ENCODE measurements at regions not wholly inside any gene's neighbourhood (a gene's known extent, or its start where the extent isn't known, plus 50 kb on each side); places are given as distances from the start of the nearest gene placed in this dataset.

DNA sequence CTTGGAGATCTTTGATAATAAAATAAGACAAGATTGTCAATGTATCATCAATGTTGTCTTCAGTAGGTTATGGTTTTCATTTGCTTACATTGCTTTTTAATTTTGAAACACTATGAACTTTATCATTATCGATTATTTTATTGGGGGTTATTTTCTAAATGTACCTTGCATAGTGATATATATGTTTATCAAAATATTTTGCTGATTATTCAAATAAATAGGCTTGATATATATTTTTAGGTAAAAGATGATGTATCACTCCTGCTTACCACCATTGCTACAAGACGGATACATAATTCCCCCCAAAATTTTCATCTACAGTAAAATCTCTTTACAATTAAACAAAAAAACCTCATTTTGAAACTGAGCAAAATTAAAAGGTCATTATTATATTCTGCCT, 293.8 kb downstream of the SUCLG1 start:
- TF ChIP-seq, protein P1, sequence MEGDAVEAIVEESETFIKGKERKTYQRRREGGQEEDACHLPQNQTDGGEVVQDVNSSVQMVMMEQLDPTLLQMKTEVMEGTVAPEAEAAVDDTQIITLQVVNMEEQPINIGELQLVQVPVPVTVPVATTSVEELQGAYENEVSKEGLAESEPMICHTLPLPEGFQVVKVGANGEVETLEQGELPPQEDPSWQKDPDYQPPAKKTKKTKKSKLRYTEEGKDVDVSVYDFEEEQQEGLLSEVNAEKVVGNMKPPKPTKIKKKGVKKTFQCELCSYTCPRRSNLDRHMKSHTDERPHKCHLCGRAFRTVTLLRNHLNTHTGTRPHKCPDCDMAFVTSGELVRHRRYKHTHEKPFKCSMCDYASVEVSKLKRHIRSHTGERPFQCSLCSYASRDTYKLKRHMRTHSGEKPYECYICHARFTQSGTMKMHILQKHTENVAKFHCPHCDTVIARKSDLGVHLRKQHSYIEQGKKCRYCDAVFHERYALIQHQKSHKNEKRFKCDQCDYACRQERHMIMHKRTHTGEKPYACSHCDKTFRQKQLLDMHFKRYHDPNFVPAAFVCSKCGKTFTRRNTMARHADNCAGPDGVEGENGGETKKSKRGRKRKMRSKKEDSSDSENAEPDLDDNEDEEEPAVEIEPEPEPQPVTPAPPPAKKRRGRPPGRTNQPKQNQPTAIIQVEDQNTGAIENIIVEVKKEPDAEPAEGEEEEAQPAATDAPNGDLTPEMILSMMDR (IDR thresholded peaks at IDR 0.05), result no peak
- no peak for DNase-seq (ENCODE audit: low spot score)
- Histone ChIP-seq H3K27ac (no peak overlapping the region), H3K4me3 (no peak overlapping the region)

DNA sequence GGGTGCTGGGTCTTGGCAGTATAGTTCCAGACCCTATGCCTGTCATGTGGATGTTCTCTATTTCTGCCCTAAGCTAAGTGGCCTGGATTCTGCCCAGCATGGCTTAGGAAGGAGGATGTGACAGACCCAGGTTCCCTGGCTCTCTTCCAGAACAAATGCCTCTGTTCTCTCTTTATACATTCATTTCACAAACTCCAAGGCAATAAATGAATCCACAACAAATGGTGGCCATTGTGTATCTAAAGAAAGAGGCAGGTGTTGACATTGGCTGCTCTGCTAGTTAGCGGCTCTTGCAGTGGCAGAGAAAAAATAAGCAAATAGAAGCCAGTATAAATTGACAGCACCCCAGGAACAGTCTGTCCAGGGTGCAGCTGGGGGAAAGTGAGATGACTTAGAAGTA, 298.6 kb downstream of the SUCLG1 start:
- Histone ChIP-seq H3K4me3 (no peak overlapping the region), H3K27ac (no peak overlapping the region)
- TF ChIP-seq, protein P1 (IDR thresholded peaks at IDR 0.05), result no peak
- no peak for DNase-seq (ENCODE audit: low spot score)

DNA sequence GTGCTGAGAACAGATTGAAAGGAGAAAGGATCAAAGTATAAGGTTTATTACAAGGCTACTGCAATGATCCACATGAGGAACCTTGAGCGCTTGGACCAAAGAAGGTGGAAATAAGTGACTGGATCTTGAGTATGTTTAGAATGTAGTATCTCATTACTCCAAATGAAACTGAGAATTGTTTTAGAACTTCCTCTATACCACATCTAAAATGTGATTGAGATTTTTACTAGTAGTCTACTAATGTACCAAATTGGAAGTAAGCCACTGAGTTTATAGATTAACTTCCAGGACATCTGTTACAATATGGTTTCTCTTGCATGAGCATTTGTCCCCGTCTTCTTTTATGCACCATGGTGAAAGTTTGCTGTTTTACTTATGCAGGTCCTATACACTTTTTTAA, 300.5 kb downstream of the SUCLG1 start:
- no peak for DNase-seq (ENCODE audit: low spot score)
- TF ChIP-seq, protein P1 (IDR thresholded peaks at IDR 0.05), result no peak
- H3K27ac ChIP-seq, result no peak overlapping the region
- H3K4me3 ChIP-seq, result no peak overlapping the region

DNA sequence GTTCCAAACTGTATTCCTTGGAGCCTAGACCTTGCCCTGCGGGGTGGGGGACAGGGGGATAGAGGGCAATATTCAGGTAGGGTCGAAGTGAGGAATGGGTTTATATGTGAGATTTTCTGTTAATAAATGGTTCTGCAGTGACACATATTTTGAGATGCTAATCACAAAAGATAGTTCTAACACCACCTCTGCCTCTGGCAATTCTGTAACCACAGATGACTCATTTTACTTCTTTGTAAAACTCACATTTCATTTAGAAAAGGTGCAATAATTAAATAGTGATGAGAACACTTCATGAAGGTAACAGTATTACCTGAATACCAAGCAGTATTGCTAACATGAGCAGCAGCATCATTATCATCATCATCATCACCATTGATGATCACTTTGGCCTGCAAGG, 306.6 kb downstream of the SUCLG1 start:
- TF ChIP-seq, protein P1 (IDR thresholded peaks at IDR 0.05), result no peak
- DNase-seq (ENCODE audit: low spot score), result no peak

DNA sequence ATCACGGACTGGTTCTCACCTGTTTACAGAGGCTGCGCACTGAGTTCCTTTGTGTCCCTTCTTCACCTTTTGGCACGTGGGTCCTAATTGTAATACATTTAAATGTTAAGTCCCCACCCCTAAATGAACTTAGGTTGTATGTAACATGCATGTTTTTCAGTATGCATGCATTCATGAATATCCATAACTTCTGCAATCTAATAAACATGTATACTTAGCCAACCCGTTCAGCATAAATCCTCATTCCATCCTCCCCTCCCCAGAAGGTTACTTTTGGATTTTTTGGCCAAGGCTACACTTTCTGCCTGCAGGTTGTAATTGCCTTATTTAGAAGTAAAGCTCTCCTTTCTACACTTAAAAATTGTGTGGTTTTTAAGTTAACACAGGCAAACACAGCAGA, 314.7 kb downstream of the SUCLG1 start:
- DNase-seq (ENCODE audit: low spot score), result no peak
- TF ChIP-seq, protein P1 (IDR thresholded peaks at IDR 0.05), result no peak
- Histone ChIP-seq H3K27ac (no peak overlapping the region), H3K4me3 (no peak overlapping the region)

More for the DNA sequence above, 306.6 kb downstream of the SUCLG1 start:
- Histone ChIP-seq H3K4me3 (no peak overlapping the region), H3K27ac (no peak overlapping the region)

DNA sequence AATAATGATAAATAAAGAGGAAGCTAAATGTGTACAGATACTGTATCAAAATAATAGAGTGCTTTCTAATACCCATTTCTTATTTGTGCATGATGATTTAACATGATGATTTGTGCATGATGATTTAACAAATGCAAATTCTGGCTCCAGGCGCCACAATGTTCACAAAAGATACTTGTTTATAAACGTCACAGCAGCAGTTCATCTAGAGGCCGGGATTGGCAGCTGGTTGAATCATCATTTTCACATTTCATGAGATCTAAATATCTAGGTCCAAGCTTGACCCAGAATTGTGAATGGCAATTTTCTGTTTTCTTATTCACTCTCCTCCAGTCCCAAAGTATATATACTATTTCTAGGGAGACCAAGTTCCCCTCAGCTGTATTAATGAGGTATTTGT, 322.0 kb downstream of the SUCLG1 start:
- no peak overlapping the region for H3K4me3 ChIP-seq
- no peak for DNase-seq (ENCODE audit: low spot score)
- TF ChIP-seq, protein P1 (IDR thresholded peaks at IDR 0.05), result no peak
- no peak overlapping the region for H3K27ac ChIP-seq

DNA sequence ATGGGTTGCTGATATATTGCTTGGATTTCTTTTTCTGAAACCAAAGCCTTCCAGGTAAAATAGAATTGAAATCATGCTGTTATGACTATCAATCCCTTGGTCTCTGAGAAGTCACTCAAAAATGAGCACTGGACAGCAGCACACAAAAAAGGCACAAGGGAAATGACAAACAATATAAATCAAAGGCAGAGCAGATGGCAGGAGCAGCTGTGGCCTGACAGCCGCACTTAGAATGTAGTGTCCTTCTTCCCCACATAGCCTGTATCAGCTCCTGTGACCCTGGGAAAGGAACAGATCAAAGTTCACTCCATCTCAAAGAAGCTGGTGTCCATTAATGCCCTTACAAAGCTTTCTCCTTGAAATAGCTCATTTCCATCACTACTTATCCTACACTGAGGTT, 326.7 kb downstream of the SUCLG1 start:
- Histone ChIP-seq H3K4me3 (no peak overlapping the region), H3K27ac (no peak overlapping the region)
- no peak for DNase-seq (ENCODE audit: low spot score)
- TF ChIP-seq, protein P1 (IDR thresholded peaks at IDR 0.05), result no peak

Data from coronary artery (tissue), 2 donors.